K562 (cell line): ENCODE measurements at regions not wholly inside any gene's neighbourhood (a gene's known extent, or its start where the extent isn't known, plus 50 kb on each side); places are given as distances from the start of the nearest gene placed in this dataset.

Experiments used
- CHAMP1 ChIP-seq: fragments of 450-650 bp; IDR thresholded peaks from 2 replicates; pipeline ENCODE4 v1.6.1; 2016; ENCODE audit warnings: mild to moderate bottlenecking
- CHD1 ChIP-seq: fragments of 200-600 bp; sonication (generic); IDR thresholded peaks from one replicate; pipeline ENCODE4 v1.6.1; 2012; ENCODE audit warnings: mild to moderate bottlenecking, moderate library complexity, low read length, inconsistent platforms
- E2F6 ChIP-seq, 2 experiments: IDR thresholded peaks; 2 replicates each; pipeline ENCODE4 v1.6.1; 2011; ENCODE audit warnings: borderline replicate concordance in 1 of 2, control low read depth in 1 of 2, low read depth in 1 of 2, low read length in 1 of 2, mild to moderate bottlenecking in 1 of 2, mixed read lengths in 1 of 2, moderate library complexity in 1 of 2; ENCODE audit not compliant: insufficient read depth in 1 of 2, insufficient read length in 1 of 2, poor library complexity in 1 of 2, severe bottlenecking in 1 of 2; ENCODE audit errors: extremely low read depth in 1 of 2
- FOXP1 ChIP-seq: sonication (generic); formaldehyde crosslinking; IDR thresholded peaks from 2 replicates; pipeline ENCODE4 v1.8.0; 2022; ENCODE audit warnings: mild to moderate bottlenecking, missing genetic modification reagents
- LCOR ChIP-seq: sonication (generic); formaldehyde crosslinking; IDR thresholded peaks from 2 replicates; pipeline ENCODE4 v1.8.0; 2022; ENCODE audit warnings: mild to moderate bottlenecking, missing genetic modification reagents
- MBD2 ChIP-seq: sonication (generic); IDR thresholded peaks from 2 replicates; pipeline ENCODE4 v1.6.1; 2016; ENCODE audit warnings: low read depth, borderline replicate concordance
- NR2C1 ChIP-seq, 2 experiments: fragments of 450-650 bp; IDR thresholded peaks; 2 replicates each; pipeline ENCODE4 v1.6.1; 2017; ENCODE audit warnings: mild to moderate bottlenecking in 2 of 2, antibody characterized with exemption in 1 of 2, inconsistent platforms in 1 of 2, missing compliant biosample characterization in 1 of 2, missing genetic modification characterization in 1 of 2
- NR4A1 ChIP-seq, 2 experiments: fragments of 250-450 bp in 1 of 2; fragments of 450-650 bp in 1 of 2; sonication (Bioruptor Pico) in 1 of 2; IDR thresholded peaks; 2 replicates each; pipeline versions ENCODE4 v1.4.0 to v1.6.1; 2016 to 2020; ENCODE audit warnings: mild to moderate bottlenecking in 2 of 2, missing compliant biosample characterization in 1 of 2, missing genetic modification characterization in 1 of 2, moderate library complexity in 1 of 2
- POLR2AphosphoS5 ChIP-seq: IDR thresholded peaks from 2 replicates; pipeline ENCODE4 v1.6.1; 2011; ENCODE audit warnings: mild to moderate bottlenecking, low read depth, low read length, moderate library complexity; ENCODE audit not compliant: control insufficient read depth, insufficient read depth
- RAD21 ChIP-seq, 2 experiments: fragments of 250-450 bp in 1 of 2; fragments of 450-650 bp in 1 of 2; sonication (Bioruptor Pico) in 1 of 2; formaldehyde crosslinking in 1 of 2; IDR thresholded peaks in 1 of 2; conservative IDR thresholded peaks in 1 of 2; 2 replicates each; pipeline versions ENCODE4 v1.4.0 to v1.8.0; 2020 to 2022; ENCODE audit warnings: mild to moderate bottlenecking in 2 of 2, moderate library complexity in 1 of 2
- RBBP5 ChIP-seq: fragments of 200-600 bp; sonication (generic); IDR thresholded peaks from 2 replicates; pipeline ENCODE4 v1.6.1; 2012; ENCODE audit warnings: borderline replicate concordance, mild to moderate bottlenecking, low read length, control low read depth, inconsistent platforms; ENCODE audit not compliant: insufficient read depth, poor library complexity, severe bottlenecking
- RBFOX2 ChIP-seq: fragments of 200-400 bp; formaldehyde crosslinking; IDR thresholded peaks from 2 replicates; pipeline ENCODE4 v1.6.1; 2017; ENCODE audit warnings: low read depth, mild to moderate bottlenecking, low read length, moderate library complexity
- RHOXF2B ChIP-seq: fragments of 250-450 bp; sonication (Bioruptor Pico); conservative IDR thresholded peaks from 2 replicates; pipeline ENCODE4 v1.5.1; 2021
- STAG1 ChIP-seq: sonication (generic); formaldehyde crosslinking; IDR thresholded peaks from 2 replicates; pipeline ENCODE4 v1.5.0; 2020; ENCODE audit warnings: missing genetic modification reagents, borderline replicate concordance
- TBL1XR1 ChIP-seq, 2 experiments: IDR thresholded peaks; 2 replicates each; pipeline ENCODE4 v1.6.1; 2012; ENCODE audit warnings: improper control_type of control experiment in 2 of 2, low read length in 2 of 2, mild to moderate bottlenecking in 1 of 2
- THRB ChIP-seq: fragments of 450-650 bp; formaldehyde crosslinking; conservative IDR thresholded peaks from 2 replicates; pipeline ENCODE4 v1.4.0; 2022; ENCODE audit warnings: mild to moderate bottlenecking, missing genetic modification characterization
- TRIM24 ChIP-seq, 2 experiments: fragments of 450-650 bp; IDR thresholded peaks; 2 replicates each; pipeline ENCODE4 v1.6.1; 2016
- XRCC5 ChIP-seq: fragments of 200-400 bp; formaldehyde crosslinking; IDR thresholded peaks from 2 replicates; pipeline ENCODE4 v1.6.1; 2017; ENCODE audit warnings: low read depth, mild to moderate bottlenecking, low read length
- ZFPM2 ChIP-seq: fragments of 250-450 bp; sonication (Bioruptor Pico); IDR thresholded peaks from 2 replicates; pipeline ENCODE4 v1.5.1; 2022; ENCODE audit warnings: mild to moderate bottlenecking
- ZNF175 ChIP-seq: fragments of 200-800 bp; sonication (Bioruptor generic); IDR thresholded peaks from 2 replicates; pipeline ENCODE4 v1.6.1; 2016; ENCODE audit warnings: low read depth, mild to moderate bottlenecking, missing genetic modification characterization, missing compliant biosample characterization
- ZNF780A ChIP-seq: fragments of 250-450 bp; sonication (Bioruptor Pico); IDR thresholded peaks from 2 replicates; pipeline ENCODE4 v1.5.0; 2021; ENCODE audit warnings: mild to moderate bottlenecking

- peak; percentile 17 for TF ChIP-seq CHD1
- TF ChIP-seq CHAMP1: no peak
- TF ChIP-seq LCOR (CRISPR knock-in tag): peak; percentile 49; the same call in 1 of the 2 replicates
- no peak for TF ChIP-seq NR2C1 (IDR thresholded peaks at IDR 0.05)
- peak; percentile 1; the same call in 1 of the 2 replicates for TF ChIP-seq NR2C1 (tag; IDR thresholded peaks at IDR 0.05)
- TF ChIP-seq XRCC5: 0 out of 2 replicates have a peak, but pooled peaks have one; percentile 58
- peak; percentile 81 to 86 for TF ChIP-seq E2F6 (IDR thresholded peaks at IDR 0.05; ENCODE audit: borderline replicate concordance in 1 of 2, extremely low read depth in 1 of 2, insufficient read depth in 1 of 2, insufficient read length in 1 of 2, low read depth in 1 of 2, low read length in 1 of 2, poor library complexity in 1 of 2, severe bottlenecking in 1 of 2)
- no peak for TF ChIP-seq STAG1
- no peak for TF ChIP-seq ZNF780A (CRISPR knock-in tag)
- TF ChIP-seq RBBP5: peak; percentile 33
- no peak; the same call in 1 of the 2 replicates for TF ChIP-seq MBD2
- no peak for TF ChIP-seq NR4A1 (CRISPR knock-in tag; IDR thresholded peaks at IDR 0.05)
- TF ChIP-seq NR4A1 (tag; IDR thresholded peaks at IDR 0.05): 0 out of 2 replicates have a peak, but pooled peaks have one; percentile 47
- TF ChIP-seq ZFPM2 (CRISPR knock-in tag): no peak
- TF ChIP-seq TRIM24 (IDR thresholded peaks at IDR 0.05): peak; percentile 28 to 51; a peak in 2 of 4 replicates
- TF ChIP-seq FOXP1 (CRISPR knock-in tag): 0 out of 2 replicates have a peak, but pooled peaks have one; percentile 65
- peak; percentile 16; the same call in 1 of the 2 replicates for TF ChIP-seq ZNF175 (CRISPR knock-in tag)
- peak; percentile 67; the same call in 1 of the 2 replicates for TF ChIP-seq POLR2AphosphoS5
- TF ChIP-seq RAD21 (CRISPR knock-in tag; conservative IDR thresholded peaks at IDR 0.05 in 1 of 2, IDR thresholded peaks at IDR 0.05 in 1 of 2): no peak
- 0 out of 2 replicates have a peak, but pooled peaks have one; percentile 68 for TF ChIP-seq THRB (CRISPR knock-in tag)
- peak in 1 of 2 experiments; percentile 46; a peak in 1 of 4 replicates for TF ChIP-seq TBL1XR1 (IDR thresholded peaks at IDR 0.05; ENCODE audit: low read length in 2 of 2)
- peak; percentile 79 for TF ChIP-seq RBFOX2
- no peak for TF ChIP-seq RHOXF2B (CRISPR knock-in tag)
Measured at GRCh38 chrX:40175511-40176350, 78.0 kb upstream of the BCOR start (continued).
